ENCODE measurements at regions not wholly inside any gene's neighbourhood (a gene's known extent, or its start where the extent isn't known, plus 50 kb on each side); places are given as distances from the start of the nearest gene placed in this dataset.

- intact Hi-C loops (cut with DNase I), result no loop called here
- no peak overlapping the region for H3K4me3 ChIP-seq
- WGBS, 2 donors, result 41 to 51% methylated on average over 3 of the region's 3 CpGs
- DNase-seq, result no peak
- H3K9me3 ChIP-seq, result no peaks in the 10 kb centered on the region
- H3K4me1 ChIP-seq, result peaks cover 0 to 5% (median 4%) of the 10 kb centered on the region in 3 donors
- no peaks in the 10 kb centered on the region for H3K27me3 ChIP-seq
- H3K27ac ChIP-seq, result no peak overlapping the region
- H3K36me3 ChIP-seq, result no peaks in the 10 kb centered on the region
- TF ChIP-seq CTCF (IDR thresholded peaks at IDR 0.05), result no peak
Observed at GRCh38 chr21:27827972-27828371, 861.1 kb upstream of the ADAMTS5 start.

DNA sequence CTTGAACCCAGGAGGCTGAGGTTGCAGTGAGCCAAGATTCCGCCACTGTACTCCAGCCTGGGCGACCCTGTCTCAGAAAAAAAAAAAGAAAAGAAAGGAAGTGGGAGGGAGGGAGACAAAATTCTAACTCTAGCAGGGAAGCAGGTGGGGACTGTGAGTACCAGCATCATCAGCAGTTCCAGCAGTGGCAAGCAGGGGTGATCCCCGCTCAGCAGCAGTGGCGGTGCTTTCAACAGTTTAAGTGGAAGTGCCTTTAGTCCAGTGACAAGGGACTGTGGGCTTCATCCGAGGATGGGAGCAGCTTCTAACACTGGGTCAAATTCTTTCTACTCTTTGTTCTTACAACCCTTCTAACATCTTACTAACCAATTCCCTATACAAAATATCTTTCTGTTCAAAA lies 858.1 kb upstream of the ADAMTS5 start:
- intact Hi-C loops (cut with DNase I), result no loop called here
- Histone ChIP-seq H3K27me3 (no peaks in the 10 kb centered on the region), H3K9me3 (no peaks in the 10 kb centered on the region), H3K36me3 (no peaks in the 10 kb centered on the region), H3K4me3 (no peak overlapping the region), H3K4me1 (no peaks in the 10 kb centered on the region), H3K27ac (no peak overlapping the region)
- DNase-seq, result no peak
- WGBS, 2 donors, result 71 to 82% methylated on average over 5 of the region's 5 CpGs
- TF ChIP-seq CTCF (IDR thresholded peaks at IDR 0.05), result no peak
- no peak for TF ChIP-seq POLR2A (IDR thresholded peaks at IDR 0.05)

DNA sequence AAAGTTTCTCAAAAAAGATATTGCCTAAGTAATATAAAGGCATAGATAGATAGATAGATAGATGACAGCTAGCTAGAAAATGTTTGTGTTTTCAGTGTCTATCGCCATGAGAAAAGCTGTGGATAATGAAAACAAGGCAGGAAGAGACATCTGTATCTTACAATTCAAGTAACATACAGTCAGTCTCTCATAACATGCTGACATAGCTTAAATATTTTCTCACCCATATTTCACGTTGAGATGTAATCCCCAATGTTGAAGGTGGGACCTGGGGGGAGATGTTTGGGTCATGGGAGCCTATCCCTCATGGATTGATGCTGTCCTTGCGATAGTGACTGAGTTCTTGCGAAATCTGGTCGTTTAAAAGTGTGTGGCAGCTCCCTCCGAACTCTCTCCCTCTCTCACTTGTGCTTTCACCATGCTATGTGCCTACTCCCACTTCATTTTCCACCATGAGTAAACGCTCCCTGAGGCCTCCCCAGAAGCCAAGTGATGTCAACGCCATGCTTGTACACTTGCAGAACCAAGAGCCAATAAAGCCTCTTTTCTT lies 856.8 kb upstream of the ADAMTS5 start:
- H3K27me3 ChIP-seq, result no peaks in the 10 kb centered on the region
- H3K27ac ChIP-seq, result no peak overlapping the region
- intact Hi-C loops (cut with DNase I), result no loop called here
- H3K4me1 ChIP-seq, result no peaks in the 10 kb centered on the region
- DNase-seq, result no peak
- H3K4me3 ChIP-seq, result no peak overlapping the region
- no peaks in the 10 kb centered on the region for H3K36me3 ChIP-seq
- TF ChIP-seq CTCF (IDR thresholded peaks at IDR 0.05), result no peak
- TF ChIP-seq POLR2A (IDR thresholded peaks at IDR 0.05), result no peak
- WGBS, 2 donors, result 74 to 76% methylated on average over 8 of the region's 8 CpGs
- no peaks in the 10 kb centered on the region for H3K9me3 ChIP-seq

DNA sequence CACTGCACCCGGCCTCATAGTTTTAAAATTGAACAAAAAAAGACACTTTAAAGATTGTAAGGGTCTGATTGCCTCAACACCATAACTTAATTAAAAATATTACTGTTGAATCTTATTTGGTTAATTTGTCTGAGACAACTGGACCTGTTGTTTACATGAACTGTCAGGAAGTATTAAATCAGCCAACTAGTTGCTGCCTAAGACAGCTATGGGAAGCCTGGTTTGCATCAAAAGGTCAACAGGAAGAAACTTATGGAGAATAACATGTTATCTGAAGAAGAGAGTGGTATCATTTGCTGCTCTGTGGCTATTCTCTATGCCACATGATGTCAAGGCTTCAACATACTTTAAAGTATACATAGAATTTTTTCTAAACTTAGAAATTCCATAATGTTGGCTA lies 853.5 kb upstream of the ADAMTS5 start:
- Histone ChIP-seq H3K27me3 (no peaks in the 10 kb centered on the region), H3K27ac (no peak overlapping the region), H3K9me3 (no peaks in the 10 kb centered on the region), H3K36me3 (no peaks in the 10 kb centered on the region), H3K4me3 (no peak overlapping the region), H3K4me1 (no peaks in the 10 kb centered on the region)
- WGBS, 2 donors, result 80 to 82% methylated on average over 1 of the region's 1 CpG
- intact Hi-C loops (cut with DNase I), result no loop called here
- TF ChIP-seq POLR2A (IDR thresholded peaks at IDR 0.05) (no peak), CTCF (IDR thresholded peaks at IDR 0.05) (no peak)
- no peak for DNase-seq

DNA sequence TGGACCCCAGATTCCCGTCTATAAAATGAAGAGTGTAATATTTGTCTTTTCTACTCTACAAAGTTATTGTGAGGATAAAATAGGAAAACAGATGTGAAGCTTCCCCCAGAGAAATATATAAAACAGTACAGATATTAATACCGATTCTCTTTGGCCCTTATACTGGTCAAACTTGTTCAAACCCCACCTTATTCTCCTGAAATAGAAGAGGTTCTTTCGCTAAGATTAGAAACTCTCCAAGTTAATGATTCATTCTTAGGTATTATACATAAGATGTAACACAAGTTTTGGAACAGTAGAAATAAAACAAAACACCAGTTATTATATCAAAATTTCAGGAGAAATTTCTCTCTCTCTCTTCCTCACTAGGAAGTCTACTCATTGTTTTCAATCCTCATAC lies 852.4 kb upstream of the ADAMTS5 start:
- Histone ChIP-seq H3K9me3 (no peaks in the 10 kb centered on the region), H3K27me3 (no peaks in the 10 kb centered on the region), H3K27ac (peak overlapping the region in 1 of 4 donors; percentile 18), H3K4me3 (no peak overlapping the region), H3K4me1 (no peaks in the 10 kb centered on the region), H3K36me3 (no peaks in the 10 kb centered on the region)
- TF ChIP-seq POLR2A (IDR thresholded peaks at IDR 0.05), result no peak
- no peak for TF ChIP-seq CTCF (IDR thresholded peaks at IDR 0.05)
- no peak for DNase-seq
- WGBS, 2 donors, result 33 to 45% methylated on average over 3 of the region's 3 CpGs
- intact Hi-C loops (cut with DNase I), result no loop called here
